RWPE2 (cell line): ENCODE measurements at regions not wholly inside any gene's neighbourhood (a gene's known extent, or its start where the extent isn't known, plus 50 kb on each side); places are given as distances from the start of the nearest gene placed in this dataset.

Source experiments
- ATAC-seq: fragments of 200-7000 bp; cut with Tn5 transposase; 3 replicates; pipeline ENCODE4 v1.9.1; 2021; ENCODE audit warnings: low read depth
- DNase-seq: peaks from one replicate; pipeline ENCODE4 v3.0.0-alpha.2; 2020; ENCODE audit warnings: low spot score
- H3K27ac ChIP-seq: fragments of 450-650 bp; 2 replicates; pipeline ENCODE4 v1.5.1; 2017; ENCODE audit warnings: mild to moderate bottlenecking; ENCODE audit not compliant: poor library complexity, severe bottlenecking
- H3K27me3 ChIP-seq: fragments of 250-450 bp; sonication (Bioruptor Pico); 2 replicates; pipeline ENCODE4 v1.5.1; 2021; ENCODE audit warnings: mild to moderate bottlenecking, moderate library complexity; ENCODE audit not compliant: insufficient read depth, poor library complexity, severe bottlenecking
- H3K36me3 ChIP-seq: fragments of 250-450 bp; sonication (Bioruptor Pico); 2 replicates; pipeline ENCODE4 v1.5.1; 2020; ENCODE audit warnings: low read depth, mild to moderate bottlenecking, moderate library complexity
- H3K4me1 ChIP-seq: fragments of 250-450 bp; sonication (Bioruptor Pico); 2 replicates; pipeline ENCODE4 v1.5.1; 2021; ENCODE audit warnings: mild to moderate bottlenecking, moderate library complexity; ENCODE audit not compliant: insufficient read depth, poor library complexity, severe bottlenecking
- H3K4me3 ChIP-seq: fragments of 250-450 bp; sonication (Bioruptor Pico); 2 replicates; pipeline ENCODE4 v1.5.1; 2021; ENCODE audit warnings: mild to moderate bottlenecking, moderate library complexity; ENCODE audit not compliant: severe bottlenecking
- H3K9me3 ChIP-seq: fragments of 250-450 bp; sonication (Bioruptor Pico); 2 replicates; pipeline ENCODE4 v1.5.1; 2021; ENCODE audit warnings: mild to moderate bottlenecking, moderate library complexity; ENCODE audit not compliant: severe bottlenecking
- TF ChIP-seq, protein P1 (sequence below): fragments of 450-650 bp; IDR thresholded peaks from one replicate; pipeline ENCODE4 v1.5.1; 2017; ENCODE audit warnings: mild to moderate bottlenecking, moderate library complexity; ENCODE audit not compliant: poor library complexity, severe bottlenecking

DNA sequence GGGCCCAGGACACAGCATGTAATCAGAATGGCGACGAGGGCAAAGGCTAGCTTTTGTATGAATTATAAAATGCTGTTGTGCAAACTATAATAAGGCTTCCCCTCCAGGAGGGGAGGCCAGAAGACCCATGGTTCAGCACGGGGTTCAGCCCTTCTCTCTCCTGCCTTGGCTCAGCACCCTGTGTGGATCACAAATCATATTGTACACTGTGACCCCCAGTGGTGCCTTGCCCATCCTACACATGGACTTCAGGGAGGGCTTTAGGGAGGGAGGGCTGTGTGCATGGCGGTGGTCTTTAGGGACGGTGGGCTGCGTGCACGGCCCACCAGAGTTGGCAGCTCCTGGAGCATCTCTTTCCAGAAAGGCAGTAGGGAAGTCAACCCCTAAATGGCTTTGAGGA is 120.8 kb upstream of the TNR start:
- ATAC-seq (no peak), DNase-seq (no peak)
- H3K4me1 ChIP-seq, result no peaks in the 10 kb centered on the region
- no peak overlapping the region for H3K27ac ChIP-seq
- H3K36me3 ChIP-seq, result no peaks in the 10 kb centered on the region
- peaks cover 16% of the 10 kb centered on the region for H3K27me3 ChIP-seq
- H3K9me3 ChIP-seq, result no peaks in the 10 kb centered on the region
- H3K4me3 ChIP-seq, result no peak overlapping the region
- TF ChIP-seq, protein P1, sequence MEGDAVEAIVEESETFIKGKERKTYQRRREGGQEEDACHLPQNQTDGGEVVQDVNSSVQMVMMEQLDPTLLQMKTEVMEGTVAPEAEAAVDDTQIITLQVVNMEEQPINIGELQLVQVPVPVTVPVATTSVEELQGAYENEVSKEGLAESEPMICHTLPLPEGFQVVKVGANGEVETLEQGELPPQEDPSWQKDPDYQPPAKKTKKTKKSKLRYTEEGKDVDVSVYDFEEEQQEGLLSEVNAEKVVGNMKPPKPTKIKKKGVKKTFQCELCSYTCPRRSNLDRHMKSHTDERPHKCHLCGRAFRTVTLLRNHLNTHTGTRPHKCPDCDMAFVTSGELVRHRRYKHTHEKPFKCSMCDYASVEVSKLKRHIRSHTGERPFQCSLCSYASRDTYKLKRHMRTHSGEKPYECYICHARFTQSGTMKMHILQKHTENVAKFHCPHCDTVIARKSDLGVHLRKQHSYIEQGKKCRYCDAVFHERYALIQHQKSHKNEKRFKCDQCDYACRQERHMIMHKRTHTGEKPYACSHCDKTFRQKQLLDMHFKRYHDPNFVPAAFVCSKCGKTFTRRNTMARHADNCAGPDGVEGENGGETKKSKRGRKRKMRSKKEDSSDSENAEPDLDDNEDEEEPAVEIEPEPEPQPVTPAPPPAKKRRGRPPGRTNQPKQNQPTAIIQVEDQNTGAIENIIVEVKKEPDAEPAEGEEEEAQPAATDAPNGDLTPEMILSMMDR, result no peak

DNA sequence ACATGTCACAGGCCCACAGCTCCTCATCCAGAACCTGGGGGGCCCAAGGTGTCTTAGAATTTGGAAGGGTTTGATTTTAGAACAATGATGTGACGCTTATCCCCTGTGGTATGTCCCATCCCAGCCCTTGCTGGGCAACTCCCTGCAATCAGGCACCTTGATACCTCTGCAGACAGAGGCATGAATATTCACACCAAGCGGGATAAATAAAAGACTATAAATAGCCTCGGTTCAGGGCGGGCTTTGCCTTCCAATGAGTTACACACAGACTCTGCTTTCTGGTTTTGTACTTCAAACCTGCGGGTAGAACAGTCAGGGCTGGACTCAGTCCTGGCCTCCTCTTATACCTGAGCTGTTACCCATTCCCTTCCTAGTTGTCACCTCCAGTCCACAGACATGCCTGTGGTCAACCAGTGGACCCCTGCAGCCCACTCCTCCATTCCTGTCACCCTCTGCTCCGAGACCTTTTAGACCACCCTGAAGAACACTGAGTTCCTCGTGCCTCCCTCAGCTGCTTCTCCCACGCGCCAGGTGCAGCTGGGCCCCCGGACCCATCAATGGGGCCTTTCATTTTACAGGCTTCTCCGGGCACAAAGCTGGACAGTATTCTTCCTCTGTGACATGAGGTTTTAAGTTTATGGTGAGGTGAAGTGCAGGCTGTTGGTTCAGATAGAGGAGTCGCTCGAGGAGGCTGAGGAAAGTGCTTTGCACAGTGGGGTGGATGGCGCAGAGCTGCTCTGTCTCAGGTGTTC is 120.1 kb upstream of the TNR start:
- TF ChIP-seq, protein P1, result no peak
- Histone ChIP-seq H3K27ac (no peak overlapping the region), H3K27me3 (peaks cover 22% of the 10 kb centered on the region), H3K4me1 (no peaks in the 10 kb centered on the region), H3K4me3 (no peak overlapping the region), H3K9me3 (no peaks in the 10 kb centered on the region), H3K36me3 (no peaks in the 10 kb centered on the region)
- DNase-seq (no peak), ATAC-seq (no peak)

DNA sequence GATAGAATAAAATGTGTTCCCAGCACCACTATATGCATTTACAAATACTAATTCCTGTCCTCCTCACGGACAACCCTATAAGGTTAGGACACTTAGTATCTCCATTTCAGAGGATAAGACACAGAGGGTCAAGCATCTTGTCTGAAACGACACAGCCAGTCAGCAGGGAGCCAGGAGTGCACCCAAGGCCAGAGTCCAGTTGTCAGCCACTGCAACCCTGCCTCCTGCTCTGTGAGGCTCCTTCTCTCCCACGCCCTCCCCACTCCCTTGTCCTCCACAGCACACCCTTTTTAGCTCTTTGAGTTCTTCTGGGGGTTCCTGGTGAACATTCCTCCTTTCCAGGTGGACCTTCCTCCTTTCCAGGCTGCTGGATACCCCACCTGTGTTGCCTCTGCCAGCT is 119.0 kb upstream of the TNR start:
- Histone ChIP-seq H3K4me1 (no peaks in the 10 kb centered on the region), H3K4me3 (no peak overlapping the region), H3K27me3 (peaks cover 33% of the 10 kb centered on the region), H3K36me3 (no peaks in the 10 kb centered on the region), H3K9me3 (no peaks in the 10 kb centered on the region), H3K27ac (no peak overlapping the region)
- no peak for DNase-seq
- ATAC-seq, result no peak
- TF ChIP-seq, protein P1, result no peak

DNA sequence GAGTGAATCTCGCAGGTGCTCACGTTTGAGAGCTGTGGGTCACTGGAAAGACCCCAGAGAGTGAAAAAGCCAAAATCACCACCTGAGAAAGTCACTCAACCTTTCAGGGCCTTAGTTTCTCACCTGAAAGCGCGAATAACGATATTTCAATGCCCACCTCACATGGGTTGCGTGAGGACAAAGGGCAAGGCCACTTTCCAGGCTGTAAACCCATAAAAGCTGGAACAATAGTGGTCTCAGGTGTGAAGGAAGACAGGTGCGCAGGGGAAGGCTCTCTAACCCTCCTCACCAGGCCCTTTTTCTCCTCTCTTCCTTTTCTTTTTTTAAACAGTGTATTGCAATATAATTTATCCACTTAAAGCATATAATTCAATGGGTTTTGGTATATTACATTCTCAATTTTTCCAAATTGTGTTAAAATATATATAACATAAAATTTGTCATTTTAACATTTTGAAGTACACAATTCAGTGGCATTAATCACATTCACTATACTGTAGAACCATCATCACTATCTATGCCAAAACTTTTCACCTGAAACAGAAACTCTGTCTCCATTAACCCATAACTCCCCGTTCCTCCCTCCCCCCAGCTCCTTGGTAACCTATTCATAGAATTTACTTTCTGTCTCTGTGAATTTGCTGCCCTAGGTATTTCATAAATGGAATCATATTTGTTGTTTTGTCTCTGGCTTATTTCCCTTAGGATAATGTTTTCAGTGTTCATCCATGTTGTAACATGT is 118.4 kb upstream of the TNR start:
- ATAC-seq (no peak), DNase-seq (no peak)
- no peaks in the 10 kb centered on the region for H3K36me3 ChIP-seq
- no peak overlapping the region for H3K4me3 ChIP-seq
- H3K27ac ChIP-seq, result no peak overlapping the region
- TF ChIP-seq, protein P1, result no peak
- no peaks in the 10 kb centered on the region for H3K9me3 ChIP-seq
- H3K4me1 ChIP-seq, result no peaks in the 10 kb centered on the region
- peaks cover 39% of the 10 kb centered on the region for H3K27me3 ChIP-seq

DNA sequence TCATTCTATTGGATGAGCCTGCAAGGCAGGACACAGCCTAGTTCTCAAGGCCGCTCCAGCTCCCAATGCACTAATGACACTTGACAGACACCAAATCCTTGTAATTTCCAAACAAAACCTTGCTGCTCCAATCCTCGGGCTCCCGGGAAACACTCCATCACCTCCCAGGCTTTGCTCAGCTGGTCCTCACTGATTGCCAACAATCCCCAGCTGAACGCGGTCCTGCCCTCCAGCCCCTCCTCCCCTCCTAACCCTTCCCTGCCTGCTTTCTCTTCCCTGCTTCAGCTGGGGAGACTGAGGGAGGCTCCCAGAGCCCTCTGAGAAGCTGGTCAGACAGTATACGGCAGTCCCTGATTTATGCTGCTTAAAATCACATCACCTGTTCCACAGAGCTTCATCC is 114.4 kb upstream of the TNR start:
- DNase-seq (no peak), ATAC-seq (no peak)
- Histone ChIP-seq H3K9me3 (no peaks in the 10 kb centered on the region), H3K36me3 (no peaks in the 10 kb centered on the region), H3K27me3 (peaks cover 48% of the 10 kb centered on the region), H3K4me1 (no peaks in the 10 kb centered on the region), H3K4me3 (no peak overlapping the region), H3K27ac (no peak overlapping the region)
- TF ChIP-seq, protein P1, result no peak
